HG02610 (cell line): ENCODE measurements at regions not wholly inside any gene's neighbourhood (a gene's known extent, or its start where the extent isn't known, plus 50 kb on each side); places are given as distances from the start of the nearest gene placed in this dataset.

Experiments
- ATAC-seq: cut with Tn5 transposase; IDR thresholded peaks from one replicate; pipeline ENCODE4 v1.9.1; 2021; ENCODE audit warnings: mild to moderate bottlenecking, moderate library complexity; ENCODE audit not compliant: unreplicated experiment

DNA sequence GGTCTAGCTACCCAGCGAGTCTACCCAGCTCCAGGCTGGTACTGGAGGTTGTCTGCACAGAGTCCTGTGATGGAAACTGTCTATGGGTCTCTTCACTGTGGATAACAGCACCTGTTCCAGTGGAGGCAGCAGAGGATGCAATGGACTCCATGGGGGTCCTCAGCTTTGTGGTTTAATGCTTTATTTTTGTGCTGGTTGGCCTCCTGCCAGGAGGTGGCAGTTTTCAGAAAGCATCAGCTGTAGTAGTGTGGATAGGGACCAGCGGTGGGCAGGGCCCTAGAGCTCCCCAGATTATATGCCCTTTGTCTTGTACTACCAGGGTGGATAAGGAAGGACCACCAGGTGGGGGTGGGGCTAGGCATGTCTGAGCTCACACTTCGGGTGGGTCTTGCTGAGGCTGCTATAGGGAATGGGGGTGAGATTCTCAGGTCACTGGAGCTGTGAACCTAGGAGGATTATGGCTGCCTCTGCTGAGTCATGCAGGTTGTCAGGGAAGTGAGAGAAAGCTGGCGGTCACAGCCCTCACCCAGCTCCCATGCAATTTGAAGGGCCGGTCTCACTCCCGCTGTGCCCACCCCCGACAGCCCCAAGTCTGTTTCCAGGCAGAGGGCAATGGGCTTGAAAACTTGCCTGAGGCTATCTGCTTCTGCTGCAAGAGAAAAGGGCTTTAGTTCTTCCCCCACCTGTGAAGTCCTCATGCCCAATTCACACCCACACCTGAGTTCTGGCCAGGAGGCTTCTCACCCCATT lies 397.1 kb downstream of the TLE1 start:
- ATAC-seq = no peak

GRCh38 chr9:81289622-81290021 lies 399.7 kb downstream of the TLE1 start:
- no peak for ATAC-seq

GRCh38 chr9:81268048-81268447 lies 421.3 kb downstream of the TLE1 start:
- no peak for ATAC-seq

DNA sequence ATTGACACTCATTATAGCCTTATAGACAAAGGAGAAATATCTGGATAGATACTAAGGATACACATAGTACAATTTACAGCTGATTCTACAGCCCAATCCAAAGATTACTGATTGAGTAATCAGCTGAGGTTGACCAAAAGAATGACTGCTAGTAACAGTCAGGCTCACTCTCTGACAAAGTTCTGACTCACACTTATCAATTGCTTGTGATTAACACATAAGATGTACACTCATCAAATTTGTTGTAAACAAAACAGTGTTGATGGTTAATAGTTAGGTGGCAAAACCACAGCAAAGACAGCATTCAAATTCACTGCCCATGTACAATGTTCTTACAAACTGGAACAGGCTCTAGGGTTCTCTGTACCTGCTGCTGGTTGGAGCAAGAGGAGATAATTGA lies 422.7 kb downstream of the TLE1 start:
- ATAC-seq = no peak

GRCh38 chr9:81266086-81266485 lies 423.3 kb downstream of the TLE1 start:
- no peak for ATAC-seq

DNA sequence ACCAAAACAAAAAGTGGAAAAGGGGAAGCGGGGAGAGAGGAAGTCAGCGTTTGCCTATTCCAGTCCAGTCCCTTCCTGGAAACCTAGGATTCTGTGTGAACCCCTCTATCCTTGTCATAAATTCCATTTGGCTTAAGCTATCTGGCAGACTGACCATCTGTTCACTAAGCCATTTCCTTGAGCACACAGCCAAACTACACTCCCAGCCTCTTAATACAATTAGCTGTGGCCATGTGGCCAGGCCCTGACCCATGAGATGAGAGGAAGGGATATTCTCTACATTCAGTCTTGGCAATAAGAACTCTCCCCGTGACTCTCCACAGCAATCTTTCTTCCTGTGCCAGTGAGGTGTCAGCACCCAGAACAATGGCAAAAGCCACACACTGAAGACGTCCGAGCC lies 424.8 kb downstream of the TLE1 start:
- no peak for ATAC-seq

DNA sequence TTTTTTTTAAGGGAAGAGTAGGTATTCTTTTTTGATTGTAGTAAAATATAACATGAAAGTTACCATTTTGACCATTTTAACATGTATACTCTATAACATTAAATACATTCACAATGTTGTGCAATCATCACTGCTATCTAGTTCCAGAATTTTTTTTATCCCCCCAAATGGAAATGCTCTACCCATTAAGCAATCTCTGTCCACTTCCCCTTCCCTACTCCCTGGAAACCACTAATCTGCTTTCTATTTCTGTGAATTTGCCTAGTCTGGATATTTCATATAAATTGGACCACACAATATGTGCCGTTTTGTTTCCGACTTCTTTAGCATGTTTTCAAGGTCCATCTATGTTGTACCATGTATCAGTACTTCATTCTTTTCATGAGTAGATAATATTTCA lies 429.5 kb downstream of the TLE1 start:
- ATAC-seq = no peak

DNA sequence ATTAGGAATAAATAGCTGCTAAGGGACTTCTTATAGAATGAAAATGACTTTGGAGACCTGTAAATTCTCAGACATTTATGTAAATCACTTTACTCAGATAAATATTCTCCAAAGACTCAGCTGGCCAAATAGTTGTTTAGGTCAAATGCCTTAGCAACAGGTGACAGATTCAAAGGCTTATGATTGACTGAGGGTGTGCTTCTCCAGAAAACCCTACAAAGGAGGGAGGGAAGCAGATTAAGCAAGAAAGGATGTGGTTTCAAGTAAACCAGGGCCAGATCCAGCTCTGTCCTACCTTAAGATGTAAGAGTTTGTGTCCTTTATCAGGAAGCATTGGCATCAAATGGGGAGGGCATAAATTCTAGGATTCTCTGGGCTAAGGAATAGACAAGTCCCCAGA lies 433.0 kb downstream of the TLE1 start:
- ATAC-seq = no peak

GRCh38 chr9:81250606-81251005 lies 438.7 kb downstream of the TLE1 start:
- ATAC-seq = no peak

DNA sequence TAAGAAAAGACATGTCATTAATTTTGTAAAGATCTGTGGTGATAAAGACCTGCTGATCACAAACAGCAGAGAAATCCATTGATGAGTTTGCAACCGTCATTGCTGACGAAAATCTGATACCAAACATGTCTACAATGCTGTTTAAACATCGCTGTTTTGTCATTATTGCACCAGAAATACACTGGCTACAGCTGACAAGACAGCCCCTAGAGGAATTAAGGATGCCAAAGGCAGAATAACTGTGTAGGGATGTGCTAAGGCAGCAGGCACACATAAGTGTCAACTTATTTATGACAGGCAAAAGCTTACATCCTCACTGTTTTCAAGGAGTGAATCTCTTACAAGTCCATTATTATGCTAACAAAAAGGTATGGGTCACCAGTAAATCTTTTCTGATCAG lies 439.3 kb downstream of the TLE1 start:
- ATAC-seq = no peak

DNA sequence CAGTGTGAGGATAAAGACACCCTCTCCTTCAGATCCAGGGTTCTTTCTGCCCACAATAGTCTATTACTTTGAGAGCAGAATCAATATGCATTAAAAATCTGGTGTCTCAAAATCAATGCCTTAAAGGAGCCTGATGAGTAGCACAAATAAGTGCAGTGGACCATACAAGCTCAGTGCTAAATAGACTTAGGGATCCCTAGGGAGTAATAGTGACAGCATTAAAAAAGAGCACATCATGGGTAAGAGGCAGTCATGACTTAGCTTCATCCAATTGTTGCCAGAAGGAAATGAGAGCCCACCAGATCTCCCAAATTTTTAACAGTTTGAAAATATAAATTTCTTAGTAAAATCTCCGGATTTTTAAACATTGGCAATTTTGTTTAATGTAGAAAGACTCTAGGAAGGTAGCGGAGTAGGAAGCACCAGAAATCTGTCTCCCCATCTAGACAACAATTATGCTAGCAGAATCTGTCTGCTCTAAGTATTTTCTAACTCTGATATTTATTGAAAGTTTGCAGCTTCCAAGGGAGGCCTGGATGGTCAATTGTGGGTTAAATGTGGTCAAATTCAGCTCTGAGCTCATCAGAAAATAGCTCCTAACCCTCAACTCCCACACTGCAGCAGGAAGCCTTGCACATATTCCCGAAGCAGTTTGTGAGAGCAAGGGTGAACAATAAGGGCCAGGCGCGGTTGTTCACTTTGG lies 443.9 kb downstream of the TLE1 start:
- ATAC-seq = no peak

DNA sequence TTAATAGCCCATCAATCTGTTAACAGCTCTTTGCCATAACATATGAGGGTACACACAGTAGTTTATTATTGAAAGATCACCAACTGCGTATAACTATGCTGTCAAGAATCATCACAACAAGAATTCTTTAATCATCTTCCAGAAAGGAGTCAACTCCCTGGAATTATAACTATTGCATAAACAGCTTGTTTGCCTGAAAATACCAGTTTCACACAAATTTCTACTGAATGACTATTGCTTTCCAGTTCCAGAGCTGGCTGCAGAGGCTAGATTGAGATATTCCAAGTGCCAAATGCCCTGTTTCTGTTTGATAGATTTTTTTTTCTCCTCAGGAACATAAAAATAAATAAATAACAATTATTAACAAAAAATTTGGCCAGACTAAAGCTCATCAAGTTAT lies 444.7 kb downstream of the TLE1 start:
- ATAC-seq = no peak

DNA sequence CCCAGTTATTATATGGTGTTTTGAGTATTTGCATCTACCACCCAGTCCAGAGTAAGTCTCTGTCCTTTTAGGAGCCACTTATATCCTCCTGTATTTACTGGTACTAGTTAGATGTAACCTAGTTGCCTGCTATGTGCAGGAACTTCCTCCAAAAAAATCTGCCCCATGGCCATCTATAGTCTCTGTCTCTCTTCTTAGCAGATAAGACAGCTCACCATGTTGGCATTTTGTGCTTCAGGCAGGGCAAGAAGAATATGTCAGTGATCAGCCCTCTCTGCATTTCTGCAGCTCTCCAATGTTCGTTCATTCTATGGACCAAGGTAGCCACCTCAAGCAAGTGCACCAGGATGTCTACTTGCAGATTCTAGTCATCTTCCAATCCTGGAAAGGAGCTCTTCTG lies 446.5 kb downstream of the TLE1 start:
- no peak for ATAC-seq

DNA sequence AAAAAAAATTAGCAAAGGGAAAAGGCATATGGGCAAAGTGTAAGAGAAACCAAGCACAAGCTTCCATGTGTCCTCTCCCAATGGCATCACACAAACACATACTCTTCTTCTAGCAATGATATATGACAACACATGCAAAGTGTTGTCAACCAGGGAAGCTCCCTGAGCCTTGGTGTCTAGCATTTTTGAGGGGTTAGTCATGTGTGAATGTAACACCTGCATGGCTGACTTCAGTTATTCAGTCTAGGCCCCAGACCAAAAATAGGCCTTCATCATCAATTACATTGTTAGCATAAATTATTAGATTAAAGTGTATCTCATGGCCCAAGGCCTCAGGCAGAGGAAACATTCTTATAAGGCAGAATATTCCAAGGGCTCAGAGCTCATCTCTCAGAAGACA lies 450.0 kb downstream of the TLE1 start:
- no peak for ATAC-seq

GRCh38 chr9:81237565-81238231 lies 451.6 kb downstream of the TLE1 start:
- ATAC-seq = no peak

GRCh38 chr9:81234924-81235610 lies 454.3 kb downstream of the TLE1 start:
- no peak for ATAC-seq

DNA sequence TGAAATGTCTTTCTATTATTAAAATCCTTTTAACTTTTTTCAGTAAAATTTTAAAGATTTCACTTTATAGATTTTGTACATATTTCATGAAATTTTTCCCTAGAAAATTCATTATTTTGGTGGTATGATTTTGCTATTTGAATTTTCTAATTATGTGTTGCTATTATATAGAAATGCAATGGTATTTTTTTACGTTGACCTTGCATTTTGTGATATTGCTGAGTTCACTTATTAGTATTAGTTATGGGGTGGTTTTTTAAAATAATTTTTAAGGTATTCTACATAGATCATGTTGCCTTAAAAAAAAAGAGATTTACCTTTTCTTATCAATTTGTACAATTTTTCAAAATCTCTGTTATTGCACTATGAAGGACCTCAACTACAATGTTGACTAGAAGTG lies 458.3 kb downstream of the TLE1 start:
- no peak for ATAC-seq

- ATAC-seq = no peak
These were observed 461.7 kb downstream of the TLE1 start for GRCh38 chr9:81227507-81228245.

GRCh38 chr9:81225596-81225995 lies 463.8 kb downstream of the TLE1 start:
- no peak for ATAC-seq

- ATAC-seq = no peak
These were observed 464.9 kb downstream of the TLE1 start for GRCh38 chr9:81224166-81225081.
